T-helper 2 cell treated with Interferon-gamma antibody and Interleukin-4, amounts not matched to agents 100 ng/mL and 5 ng/mL, for 36 hours (primary cell): ENCODE measurements at regions not wholly inside any gene's neighbourhood (a gene's known extent, or its start where the extent isn't known, plus 50 kb on each side); places are given as distances from the start of the nearest gene placed in this dataset.

Experiments used
- intact Hi-C: fragments of 100-400 bp; cut with micrococcal nuclease; formaldehyde crosslinking; loops from one replicate; pipeline ENCODE4 v1.15.1; 2023

GRCh38 chr9:91154686-91155085 is 207.0 kb downstream of the AUH start:
- intact Hi-C loops, result no loop called here

- intact Hi-C loops, result no loop called here
Measured at GRCh38 chr9:91155181-91155580, 206.5 kb downstream of the AUH start.

- intact Hi-C loops, result no loop called here
Measured at GRCh38 chr9:91155746-91156376, 205.9 kb downstream of the AUH start.

GRCh38 chr9:91156451-91157234 is 205.1 kb downstream of the AUH start:
- intact Hi-C loops, result no loop called here

GRCh38 chr9:91157883-91158282 is 203.8 kb downstream of the AUH start:
- intact Hi-C loops, result no loop called here

- intact Hi-C loops, result no loop called here
Measured at GRCh38 chr9:91158286-91158685, 203.4 kb downstream of the AUH start.

- intact Hi-C loops, result no loop called here
Measured at GRCh38 chr9:91158946-91159345, 202.8 kb downstream of the AUH start.

- intact Hi-C loops, result no loop called here
Measured at GRCh38 chr9:91159664-91160121, 202.0 kb downstream of the AUH start.

- intact Hi-C loops, result no loop called here
Measured at GRCh38 chr9:91160181-91160580, 201.5 kb downstream of the AUH start.

- intact Hi-C loops, result no loop called here
Measured at GRCh38 chr9:91160599-91161464, 200.9 kb downstream of the AUH start.

- intact Hi-C loops, result no loop called here
Measured at GRCh38 chr9:91161465-91162300, 200.0 kb downstream of the AUH start.

- intact Hi-C loops, result no loop called here
Measured at GRCh38 chr9:91162311-91162710, 199.4 kb downstream of the AUH start.

GRCh38 chr9:91162784-91163443 is 198.8 kb downstream of the AUH start:
- intact Hi-C loops, result loop anchor here (1.0 kb wide), 3 partner anchors 12 to 90 kb away; no protein-coding TSS in a partner anchor

GRCh38 chr9:91163444-91163772 is 198.3 kb downstream of the AUH start:
- intact Hi-C loops, result loop anchor here (1.0 kb wide), 3 partner anchors 12 to 90 kb away; no protein-coding TSS in a partner anchor

GRCh38 chr9:91163773-91164471 is 197.8 kb downstream of the AUH start:
- intact Hi-C loops, result loop anchor here (1.0 kb wide), 7 partner anchors 10 to 256 kb away; no protein-coding TSS in a partner anchor
